Endothelial cell of umbilical vein (primary cell): ENCODE measurements at regions not wholly inside any gene's neighbourhood (a gene's known extent, or its start where the extent isn't known, plus 50 kb on each side); places are given as distances from the start of the nearest gene placed in this dataset.

Experiments
- EZH2 ChIP-seq: IDR thresholded peaks from 2 replicates; pipeline ENCODE4 v1.6.1; 2012; ENCODE audit warnings: borderline replicate concordance, low read depth, mild to moderate bottlenecking, moderate library complexity, low read length, inconsistent platforms; ENCODE audit not compliant: severe bottlenecking
- FOS ChIP-seq: IDR thresholded peaks from 2 replicates; pipeline ENCODE4 v1.6.1; 2011; ENCODE audit warnings: mild to moderate bottlenecking, low read length, moderate library complexity, borderline replicate concordance; ENCODE audit not compliant: insufficient read depth
- GATA2 ChIP-seq: IDR thresholded peaks from 2 replicates; pipeline ENCODE4 v1.7.0; 2011; ENCODE audit warnings: low read depth, mild to moderate bottlenecking, moderate library complexity, mixed read lengths, low read length; ENCODE audit not compliant: insufficient read length, insufficient read depth
- JUN ChIP-seq: IDR thresholded peaks from 2 replicates; pipeline ENCODE4 v1.6.1; 2011; ENCODE audit warnings: borderline replicate concordance, low read depth; ENCODE audit not compliant: insufficient read length, insufficient read depth
- MYC ChIP-seq: IDR thresholded peaks from one replicate; pipeline ENCODE4 v1.6.1; 2011; ENCODE audit warnings: mild to moderate bottlenecking, low read depth, low read length
- POLR2A ChIP-seq: IDR thresholded peaks from 2 replicates; pipeline ENCODE4 v1.6.1; 2012; ENCODE audit warnings: low read depth, mild to moderate bottlenecking, control low read depth, low read length
- POLR2AphosphoS5 ChIP-seq: IDR thresholded peaks from 2 replicates; pipeline ENCODE4 v1.6.1; 2012; ENCODE audit warnings: low read depth, mild to moderate bottlenecking, control low read depth, low read length, moderate library complexity; ENCODE audit not compliant: insufficient read depth
- TF ChIP-seq, protein P1 (sequence below), 2 donors: IDR thresholded peaks; 1 replicate in 1 of 2; 2 replicates in 1 of 2; pipeline ENCODE4 v1.5.1; 2011; ENCODE audit warnings: low read length in 2 of 2, mild to moderate bottlenecking in 2 of 2, moderate library complexity in 2 of 2, control low read depth in 1 of 2, inconsistent platforms in 1 of 2, low read depth in 1 of 2; ENCODE audit not compliant: insufficient read depth in 1 of 2; ENCODE audit errors: extremely low read depth in 1 of 2
- TF ChIP-seq, protein P2 (sequence below): IDR thresholded peaks from 2 replicates; pipeline ENCODE4 v1.6.1; 2011; ENCODE audit not compliant: insufficient read depth, insufficient read length

DNA sequence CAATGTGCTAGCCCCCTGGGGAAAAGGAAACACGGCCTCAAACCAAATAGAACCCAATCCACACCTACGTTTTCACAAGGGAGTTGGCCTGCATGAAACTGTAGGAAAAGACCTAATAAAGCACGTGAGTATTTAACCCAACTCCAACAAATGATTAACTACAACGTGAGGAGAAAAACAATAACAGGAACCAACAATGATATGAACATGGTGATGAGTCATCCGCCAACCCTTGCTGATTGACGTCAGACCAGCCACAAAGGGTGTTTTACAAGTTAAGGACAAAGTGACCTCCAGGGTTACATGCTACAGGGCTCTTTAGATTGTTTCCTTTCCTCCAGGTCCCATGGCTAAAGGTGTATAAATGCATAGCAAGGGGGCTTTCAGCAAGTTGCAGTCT, 460.5 kb downstream of the COG6 start:
- TF ChIP-seq EZH2: no peak
- TF ChIP-seq POLR2A: no peak
- TF ChIP-seq, protein P1, sequence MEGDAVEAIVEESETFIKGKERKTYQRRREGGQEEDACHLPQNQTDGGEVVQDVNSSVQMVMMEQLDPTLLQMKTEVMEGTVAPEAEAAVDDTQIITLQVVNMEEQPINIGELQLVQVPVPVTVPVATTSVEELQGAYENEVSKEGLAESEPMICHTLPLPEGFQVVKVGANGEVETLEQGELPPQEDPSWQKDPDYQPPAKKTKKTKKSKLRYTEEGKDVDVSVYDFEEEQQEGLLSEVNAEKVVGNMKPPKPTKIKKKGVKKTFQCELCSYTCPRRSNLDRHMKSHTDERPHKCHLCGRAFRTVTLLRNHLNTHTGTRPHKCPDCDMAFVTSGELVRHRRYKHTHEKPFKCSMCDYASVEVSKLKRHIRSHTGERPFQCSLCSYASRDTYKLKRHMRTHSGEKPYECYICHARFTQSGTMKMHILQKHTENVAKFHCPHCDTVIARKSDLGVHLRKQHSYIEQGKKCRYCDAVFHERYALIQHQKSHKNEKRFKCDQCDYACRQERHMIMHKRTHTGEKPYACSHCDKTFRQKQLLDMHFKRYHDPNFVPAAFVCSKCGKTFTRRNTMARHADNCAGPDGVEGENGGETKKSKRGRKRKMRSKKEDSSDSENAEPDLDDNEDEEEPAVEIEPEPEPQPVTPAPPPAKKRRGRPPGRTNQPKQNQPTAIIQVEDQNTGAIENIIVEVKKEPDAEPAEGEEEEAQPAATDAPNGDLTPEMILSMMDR (IDR thresholded peaks at IDR 0.05; ENCODE audit: extremely low read depth in 1 of 2, insufficient read depth in 1 of 2, low read depth in 1 of 2, low read length in 2 of 2): no peak
- TF ChIP-seq POLR2AphosphoS5: no peak
- TF ChIP-seq FOS: peak; percentile 92
- TF ChIP-seq JUN: peak; percentile 100
- TF ChIP-seq, protein P2, sequence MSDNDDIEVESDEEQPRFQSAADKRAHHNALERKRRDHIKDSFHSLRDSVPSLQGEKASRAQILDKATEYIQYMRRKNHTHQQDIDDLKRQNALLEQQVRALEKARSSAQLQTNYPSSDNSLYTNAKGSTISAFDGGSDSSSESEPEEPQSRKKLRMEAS: peak; percentile 71
- no peak for TF ChIP-seq MYC
- peak; percentile 30 for TF ChIP-seq GATA2
